ENCODE measurements at regions not wholly inside any gene's neighbourhood (a gene's known extent, or its start where the extent isn't known, plus 50 kb on each side); places are given as distances from the start of the nearest gene placed in this dataset.
"Not testable (repeated sequence)": the region's sequence is repeated elsewhere in the genome, so short reads cannot be mapped to it uniquely, and the experiment has no call there.

DNA sequence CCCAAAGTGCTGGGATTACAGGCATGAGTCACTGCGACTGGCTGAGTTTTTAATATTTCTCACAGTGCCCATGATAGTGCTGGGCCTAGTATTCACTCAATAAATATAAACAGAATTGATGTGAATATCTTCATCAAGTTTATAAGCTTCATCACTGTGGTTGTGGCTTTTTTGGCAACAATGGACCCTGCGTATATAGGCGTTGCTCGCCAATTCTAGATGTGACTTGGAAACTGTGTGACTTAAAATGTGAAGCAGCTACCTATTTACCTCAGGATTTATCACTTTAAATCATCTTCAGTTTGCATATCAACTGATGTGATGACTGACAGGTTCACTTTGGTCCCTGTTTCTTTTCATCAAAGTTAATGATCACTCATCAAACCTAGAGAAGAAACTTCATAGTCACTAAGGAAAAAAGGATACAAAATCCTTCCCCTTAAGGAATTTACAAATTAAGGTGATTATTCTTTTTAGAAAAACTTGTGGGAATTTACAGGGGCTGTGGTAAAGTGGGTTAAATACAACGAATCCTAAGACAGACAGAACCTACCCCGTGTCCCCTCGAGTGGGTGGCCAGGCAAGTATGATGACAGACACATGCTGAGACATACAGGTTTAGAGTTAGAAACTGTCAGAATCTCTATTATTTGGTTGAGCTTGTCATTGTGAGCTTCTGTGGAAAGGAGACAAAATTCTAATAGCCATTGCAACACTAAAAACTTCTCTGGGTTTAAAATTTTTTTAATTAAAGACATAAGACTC is 101.3 kb downstream of the AKAP11 start:
- no peak for DNase-seq (ENCODE audit: low spot score)

DNA sequence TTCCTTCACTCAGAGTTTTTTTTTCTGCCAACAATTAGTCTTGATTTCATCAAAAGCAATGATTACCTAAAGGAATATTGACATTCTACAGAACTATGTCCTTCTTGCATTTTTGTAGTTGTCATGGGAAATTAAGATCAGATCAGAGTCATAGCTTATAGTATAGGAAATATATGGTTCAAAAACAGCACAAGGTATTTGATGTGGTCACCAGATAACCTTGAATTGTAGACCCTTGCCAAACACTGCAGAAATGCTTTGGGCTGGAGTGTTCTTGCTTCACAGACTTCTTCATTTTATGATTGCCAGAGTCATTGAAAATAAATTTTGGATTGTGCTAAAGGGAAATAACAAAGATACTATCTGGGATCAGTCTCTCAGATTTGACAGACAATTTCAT is 103.7 kb downstream of the AKAP11 start:
- DNase-seq (ENCODE audit: low spot score), result no peak

DNA sequence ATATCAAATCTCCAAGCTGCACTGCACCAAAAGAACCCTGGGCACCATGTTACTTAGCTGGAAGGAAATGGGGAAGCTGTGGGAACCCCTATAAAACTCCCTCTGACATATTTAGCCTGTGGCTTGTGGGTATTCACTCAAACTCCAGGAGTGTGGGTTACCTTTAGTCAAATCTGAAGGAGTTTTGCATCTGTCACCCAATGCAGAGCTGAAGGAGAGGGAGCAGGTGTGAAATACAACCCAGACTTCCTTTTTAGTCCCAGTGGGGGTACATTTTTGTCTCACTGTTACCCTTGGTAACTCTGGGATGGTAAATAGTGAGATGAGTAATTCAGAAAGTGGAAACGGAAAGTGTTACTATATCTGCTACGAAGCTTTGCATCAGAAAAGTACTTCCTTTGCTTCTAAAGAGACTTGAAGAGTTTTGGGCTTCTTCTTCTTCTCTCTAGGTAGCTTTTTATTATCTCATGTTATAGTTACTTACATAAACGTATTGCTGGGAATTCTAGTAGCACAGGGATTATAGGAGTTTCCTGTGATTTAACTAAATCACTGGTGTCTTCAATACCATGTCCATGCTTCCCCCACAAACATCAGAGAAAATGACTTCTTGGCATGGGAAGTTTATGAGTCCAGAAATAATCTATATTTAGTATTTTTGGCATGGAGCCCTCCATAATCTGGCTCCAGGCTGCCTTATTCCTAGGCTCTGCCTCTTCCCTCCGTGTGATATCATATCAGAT is 105.9 kb downstream of the AKAP11 start:
- DNase-seq (ENCODE audit: low spot score), result no peak

DNA sequence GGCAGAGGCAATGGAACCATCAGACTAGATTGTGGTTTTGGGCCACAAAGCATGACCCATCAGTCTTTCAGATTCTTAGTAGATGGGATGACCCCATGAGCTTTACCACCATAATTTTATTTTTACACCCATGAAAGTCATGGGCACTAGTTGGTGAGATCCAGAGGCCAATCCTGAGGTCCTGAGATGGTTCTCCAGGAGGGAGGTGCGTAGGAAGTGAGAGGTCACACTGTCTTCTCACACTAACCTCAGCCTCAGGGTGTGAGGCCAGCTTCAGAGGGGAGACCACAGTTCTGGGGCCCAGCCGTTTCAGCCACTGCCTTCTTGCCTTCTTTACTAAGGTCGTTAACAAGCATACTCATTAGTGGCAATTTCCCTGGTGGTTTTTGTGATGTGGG is 106.4 kb downstream of the AKAP11 start:
- DNase-seq (ENCODE audit: low spot score), result no peak

DNA sequence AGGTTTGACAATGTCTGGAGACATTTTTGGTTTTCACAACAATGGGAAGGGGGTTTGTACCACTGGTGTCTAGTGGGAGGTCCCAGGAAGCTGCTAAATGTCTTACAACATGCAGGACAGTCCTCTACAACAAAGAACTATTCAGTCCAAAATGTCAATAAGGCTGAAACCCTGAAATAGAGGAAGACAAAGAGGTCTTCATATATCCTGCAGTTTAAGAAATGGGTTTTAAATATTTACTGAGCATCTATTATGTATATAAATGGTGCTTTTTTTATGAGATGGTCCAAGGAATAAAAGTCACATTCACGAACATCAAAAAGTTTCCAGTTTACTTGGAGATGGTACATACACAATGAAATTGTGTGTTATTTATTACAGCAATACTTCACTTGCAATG is 107.3 kb downstream of the AKAP11 start:
- DNase-seq (ENCODE audit: low spot score), result no peak

DNA sequence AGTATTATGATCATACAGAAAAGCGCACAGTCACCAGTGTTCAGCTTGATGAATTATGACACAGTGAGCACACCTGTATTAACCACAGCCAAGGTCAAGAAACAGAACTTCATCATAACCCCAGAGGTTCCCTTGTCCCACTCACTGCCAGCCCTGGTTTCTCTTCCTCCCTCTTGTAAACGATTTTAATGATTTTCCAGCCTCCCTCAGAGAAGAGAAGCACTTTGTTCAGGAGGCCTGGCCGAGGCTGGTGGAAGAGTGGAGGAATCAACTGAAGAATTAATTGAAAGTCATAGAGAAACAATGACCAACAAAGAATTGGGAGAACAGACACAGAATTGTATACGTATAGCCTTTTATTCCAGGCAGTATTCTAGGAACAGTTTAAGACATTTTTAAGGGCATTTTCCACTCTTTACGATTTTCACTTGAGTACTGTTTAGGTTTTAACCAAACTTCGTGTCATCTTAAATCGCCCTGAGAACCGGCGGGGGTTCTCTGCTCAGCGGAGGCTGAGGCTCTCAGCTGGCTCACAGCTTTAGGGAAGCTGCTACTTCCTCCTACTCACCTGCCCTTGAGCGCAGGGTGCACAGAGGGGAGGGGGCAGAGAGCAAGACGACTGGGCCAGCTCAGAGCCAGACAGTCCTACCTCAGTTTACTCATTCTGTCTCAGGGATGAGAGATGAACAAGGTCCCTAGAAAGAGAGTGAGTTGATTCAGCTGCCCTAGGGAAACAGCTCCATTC is 108.6 kb downstream of the AKAP11 start:
- DNase-seq (ENCODE audit: low spot score), result no peak

DNA sequence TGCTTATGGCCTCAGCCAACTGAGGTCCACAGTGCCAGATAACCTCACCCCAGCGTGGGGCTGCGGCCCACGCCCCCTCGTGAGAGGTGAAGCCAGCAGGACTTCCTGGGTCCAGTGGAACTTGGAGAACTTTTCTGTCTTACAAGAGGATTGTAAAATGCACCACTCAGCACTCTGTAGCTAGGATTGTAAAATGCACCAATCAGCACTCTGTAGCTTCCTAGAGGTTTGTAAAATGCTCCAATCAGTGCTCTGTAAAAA is 109.1 kb downstream of the AKAP11 start:
- DNase-seq (ENCODE audit: low spot score), result no peak

DNA sequence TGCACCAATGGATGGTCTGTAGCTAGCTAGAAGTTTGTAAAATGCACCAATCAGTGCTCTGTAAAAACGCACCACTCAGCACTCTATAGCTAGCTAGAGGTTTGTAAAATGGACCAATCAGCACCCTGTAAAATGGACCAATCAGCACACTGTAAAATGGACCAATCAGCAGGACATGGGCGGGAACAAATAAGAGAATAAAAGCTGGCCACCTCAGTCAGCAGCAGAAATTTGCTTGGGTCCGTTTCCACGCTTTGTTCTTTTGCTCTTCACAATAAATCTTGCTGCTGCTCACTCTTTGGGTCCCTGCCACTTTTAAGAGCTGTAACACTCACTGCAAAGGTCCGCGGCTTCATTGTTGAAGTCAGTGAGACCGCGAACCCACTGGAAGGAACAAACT is 109.5 kb downstream of the AKAP11 start:
- DNase-seq (ENCODE audit: low spot score), result not testable (repeated sequence)

DNA sequence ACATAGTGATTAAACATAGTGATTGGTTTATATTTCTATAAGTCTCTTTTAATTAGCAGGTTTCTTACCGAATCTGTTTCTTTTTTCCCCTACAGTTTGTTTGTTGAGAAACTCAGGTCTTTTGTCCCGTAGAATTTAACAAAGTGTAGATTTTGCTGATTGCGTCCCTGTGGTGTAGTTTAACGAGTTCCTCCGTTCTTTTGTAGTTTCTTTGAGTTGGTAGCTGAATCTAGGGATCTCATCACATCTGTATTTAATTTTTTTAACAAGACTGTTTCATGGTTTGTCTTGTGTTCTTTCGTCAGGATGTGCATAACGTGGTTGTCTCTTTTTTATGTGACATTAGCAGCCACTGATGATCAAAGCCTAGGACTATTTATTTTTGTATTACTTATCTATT is 111.1 kb downstream of the AKAP11 start:
- DNase-seq (ENCODE audit: low spot score), result no peak

DNA sequence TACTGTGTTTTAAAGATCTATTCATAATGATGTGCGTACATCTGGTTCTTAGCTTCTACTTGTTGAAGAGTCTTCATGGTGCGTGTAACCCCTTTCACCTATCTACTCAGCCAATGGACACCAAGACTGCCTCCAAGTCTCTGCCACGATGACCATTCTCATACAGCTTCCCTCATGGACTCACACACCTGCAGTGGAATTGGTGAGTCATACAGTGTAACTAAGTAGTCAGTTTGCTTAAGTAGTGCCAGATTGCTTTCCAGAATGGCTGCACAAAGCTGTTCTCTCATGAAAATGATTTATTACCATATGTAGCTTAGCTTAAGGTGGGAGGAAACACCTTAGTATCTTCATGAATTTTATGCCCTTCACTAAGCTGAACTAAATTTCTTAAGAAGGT is 112.3 kb downstream of the AKAP11 start:
- DNase-seq (ENCODE audit: low spot score), result no peak

DNA sequence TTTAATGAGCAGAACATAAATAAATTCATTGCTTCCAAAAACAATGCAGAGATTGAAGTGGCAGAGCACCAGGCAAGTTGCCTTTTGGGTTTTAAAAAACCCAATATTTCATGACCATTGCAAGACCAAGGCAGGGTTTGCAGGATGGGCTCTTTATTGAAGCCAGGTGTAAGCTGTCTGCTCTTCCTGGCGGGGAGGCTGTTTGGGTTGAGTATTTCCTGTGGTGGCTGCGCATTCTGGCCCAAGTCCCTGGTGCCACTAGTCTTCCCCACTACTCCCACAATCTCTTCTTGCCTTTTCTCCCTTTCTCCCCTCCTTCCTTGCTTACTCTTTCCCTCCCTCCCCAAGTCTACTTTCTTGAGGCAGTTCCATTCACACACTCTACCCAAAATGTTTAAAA is 116.4 kb downstream of the AKAP11 start:
- DNase-seq (ENCODE audit: low spot score), result no peak

DNA sequence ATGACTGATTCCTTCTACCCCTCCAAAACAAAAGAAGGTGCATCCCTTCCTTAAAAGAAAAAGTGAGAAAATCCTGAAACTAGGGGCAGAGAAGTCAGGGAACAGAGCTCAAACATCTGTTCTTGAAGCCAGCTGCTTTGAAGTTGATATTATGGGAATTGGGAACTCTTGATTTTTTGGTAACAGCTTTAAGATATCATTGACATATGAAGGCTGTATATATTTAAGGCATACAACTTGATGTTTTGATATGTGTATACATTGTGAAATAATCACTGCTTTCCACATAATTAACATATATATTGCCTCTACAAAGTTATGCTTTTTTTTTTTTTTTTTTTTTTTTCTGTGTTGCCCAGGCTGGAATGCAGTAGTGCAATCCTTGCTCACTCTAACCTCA is 117.1 kb downstream of the AKAP11 start:
- no peak for DNase-seq (ENCODE audit: low spot score)

DNA sequence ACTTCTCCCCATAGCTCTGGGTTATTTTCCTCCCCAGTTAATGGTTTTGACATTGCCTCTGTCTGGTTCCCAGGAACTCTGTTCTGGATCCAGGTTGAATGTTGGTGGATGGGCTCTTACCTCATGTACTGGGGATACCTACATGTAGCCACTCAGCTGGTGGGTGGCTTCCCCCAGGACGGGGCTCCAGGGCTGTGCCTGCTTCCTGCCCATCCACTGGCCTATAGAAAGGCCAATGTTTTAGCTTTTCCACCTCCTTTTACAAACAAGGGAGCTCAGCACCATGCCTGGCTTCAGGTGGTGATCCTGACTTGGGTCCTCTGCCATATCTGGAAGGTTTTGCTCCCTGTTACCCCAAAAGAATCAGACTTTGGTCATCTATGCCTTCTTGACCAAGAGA is 120.2 kb downstream of the AKAP11 start:
- no peak for DNase-seq (ENCODE audit: low spot score)

DNA sequence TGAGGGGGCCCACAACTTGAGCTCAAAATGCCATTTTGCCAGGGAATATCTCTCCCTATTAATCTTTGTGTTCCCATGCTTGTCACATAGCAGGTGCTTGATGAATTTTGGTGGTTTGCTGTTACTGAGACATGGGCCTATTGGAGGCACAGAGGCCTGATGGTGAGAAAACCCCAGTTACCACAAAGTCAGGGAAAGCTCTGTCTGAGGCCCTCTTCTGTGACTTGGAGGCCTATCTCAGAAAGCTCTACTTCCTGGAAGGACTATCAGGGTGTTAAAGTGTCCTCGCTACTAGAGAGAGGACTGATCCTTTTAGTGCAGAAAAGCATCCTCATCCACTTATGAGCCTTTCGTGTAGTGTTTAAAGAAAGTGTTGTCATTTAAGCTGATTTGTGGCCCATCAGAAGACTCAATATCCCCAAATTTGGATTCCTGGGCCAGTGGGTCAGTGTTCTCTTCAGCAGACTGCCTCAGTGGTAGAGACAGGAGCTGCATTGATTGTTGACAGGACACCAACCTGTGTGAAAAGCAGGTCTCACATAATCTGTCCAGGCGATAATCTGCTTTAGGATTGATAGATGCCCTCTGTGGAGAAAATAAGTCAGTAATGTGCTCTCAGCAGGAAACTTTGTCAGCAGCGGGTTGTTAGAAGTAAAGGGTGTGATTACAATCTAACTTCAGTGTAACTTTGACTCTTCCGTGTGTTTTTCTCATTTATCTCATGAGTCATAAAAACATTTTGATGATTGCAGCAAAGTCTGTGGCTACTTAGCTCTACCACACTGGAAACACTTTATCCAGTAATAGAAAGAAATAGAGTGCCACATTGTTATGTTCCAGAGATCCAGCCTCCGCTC is 121.0 kb downstream of the AKAP11 start:
- no peak for DNase-seq (ENCODE audit: low spot score)

DNA sequence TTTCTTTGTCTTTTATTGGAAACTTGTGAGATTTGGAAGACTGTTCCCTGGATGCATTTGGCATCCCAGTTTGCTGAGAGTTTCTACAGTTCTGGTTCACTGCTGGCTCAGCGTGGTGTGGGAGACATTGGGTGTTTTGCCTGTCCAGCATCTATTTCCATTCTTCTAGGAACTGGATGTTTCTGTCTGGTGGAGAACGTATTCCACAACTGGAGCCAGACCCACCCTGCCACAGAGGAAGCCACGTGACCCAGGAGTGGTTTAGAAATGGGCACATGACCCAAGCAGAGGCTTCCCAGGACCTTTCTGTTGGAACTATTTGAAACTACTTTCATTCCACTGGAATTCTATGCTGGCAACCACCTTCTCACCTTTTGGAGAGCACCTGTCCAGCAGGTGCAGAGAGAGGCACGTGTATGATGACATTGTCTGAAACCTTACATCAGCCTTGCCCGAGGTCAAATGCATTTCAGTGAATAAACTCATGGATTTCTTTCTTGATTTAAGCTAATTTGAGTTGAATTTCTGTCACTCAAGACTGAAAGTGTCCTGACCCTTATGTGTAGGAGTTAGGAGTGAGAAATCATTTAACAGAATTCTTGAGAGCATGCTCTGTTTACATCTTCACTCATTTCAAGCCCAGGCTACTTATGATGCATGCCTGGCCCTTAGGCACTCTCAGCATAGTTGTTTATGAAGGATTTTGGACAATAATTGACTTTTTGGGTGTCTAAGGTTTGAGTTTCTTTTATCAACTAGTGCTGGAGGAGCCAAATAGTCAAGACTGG is 121.8 kb downstream of the AKAP11 start:
- DNase-seq (ENCODE audit: low spot score), result no peak

DNA sequence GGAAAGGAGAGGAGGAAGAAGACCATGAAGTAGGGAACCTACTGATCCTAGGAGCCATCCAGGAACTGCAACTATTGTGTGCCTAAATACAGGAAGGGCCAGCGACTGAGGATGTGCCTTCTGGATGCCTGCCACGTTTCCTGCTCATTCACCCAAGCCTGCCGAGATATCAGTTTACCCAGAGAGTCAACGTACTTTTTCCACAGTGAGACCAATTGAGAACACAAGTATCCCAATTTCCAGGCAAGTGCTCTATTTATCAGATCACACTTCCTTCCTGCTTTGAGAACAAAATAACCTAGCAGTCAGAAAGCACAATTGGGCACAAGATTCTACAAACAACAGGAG is 122.4 kb downstream of the AKAP11 start:
- no peak for DNase-seq (ENCODE audit: low spot score)

DNA sequence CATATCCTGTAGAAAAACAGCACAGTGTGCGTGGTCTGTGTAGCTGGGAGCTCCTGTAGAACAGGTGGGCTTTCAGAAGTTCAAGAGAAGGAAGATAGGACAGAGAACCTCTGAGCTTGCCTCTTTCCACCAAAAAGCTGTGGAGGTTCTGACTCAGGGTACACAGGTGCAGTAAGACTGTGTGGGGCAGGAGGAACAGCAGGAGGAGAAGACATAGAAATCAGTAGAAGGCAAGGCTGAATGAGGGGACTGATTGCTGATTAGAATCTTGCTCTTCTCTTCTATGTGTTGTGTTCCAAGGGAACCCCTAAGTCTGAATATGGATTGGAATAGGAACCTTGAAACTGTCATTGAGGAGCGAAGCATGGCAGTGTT is 122.7 kb downstream of the AKAP11 start:
- DNase-seq (ENCODE audit: low spot score), result no peak

DNA sequence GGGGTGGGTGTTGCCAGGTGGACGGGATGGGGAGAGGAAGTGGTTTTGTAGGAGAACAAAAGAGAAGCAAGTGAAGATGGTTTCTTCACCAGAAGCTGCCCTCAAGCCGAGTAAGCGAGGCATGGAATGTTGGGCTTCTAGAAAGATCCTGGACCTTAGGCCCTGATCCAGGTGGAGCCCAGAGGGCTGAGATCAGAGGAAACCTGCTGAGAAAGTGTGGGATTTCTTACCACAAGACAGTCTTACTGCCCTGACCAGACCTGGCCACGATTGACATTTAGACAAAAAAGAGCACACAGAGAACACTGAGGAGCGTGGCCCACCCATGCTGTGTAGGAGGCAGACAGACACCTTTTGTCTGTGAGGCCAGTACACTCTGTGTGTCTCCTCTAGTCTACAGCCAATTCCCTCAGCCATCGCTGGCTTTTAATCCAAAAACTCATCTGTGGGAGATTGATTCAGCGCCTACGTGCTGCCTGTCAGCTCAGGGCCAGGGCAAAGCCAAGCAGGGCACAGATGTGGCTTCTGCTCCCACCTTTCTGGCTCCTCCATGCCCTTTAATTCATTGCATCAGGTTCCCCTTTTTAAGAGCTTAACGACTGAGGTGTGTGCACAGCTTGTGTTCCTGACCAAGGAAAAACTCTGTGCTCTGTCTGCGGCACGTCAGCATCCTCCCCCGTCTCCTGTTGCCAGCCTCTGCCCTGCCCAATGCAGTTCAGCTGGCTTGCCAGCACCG is 123.3 kb downstream of the AKAP11 start:
- DNase-seq (ENCODE audit: low spot score), result no peak

DNA sequence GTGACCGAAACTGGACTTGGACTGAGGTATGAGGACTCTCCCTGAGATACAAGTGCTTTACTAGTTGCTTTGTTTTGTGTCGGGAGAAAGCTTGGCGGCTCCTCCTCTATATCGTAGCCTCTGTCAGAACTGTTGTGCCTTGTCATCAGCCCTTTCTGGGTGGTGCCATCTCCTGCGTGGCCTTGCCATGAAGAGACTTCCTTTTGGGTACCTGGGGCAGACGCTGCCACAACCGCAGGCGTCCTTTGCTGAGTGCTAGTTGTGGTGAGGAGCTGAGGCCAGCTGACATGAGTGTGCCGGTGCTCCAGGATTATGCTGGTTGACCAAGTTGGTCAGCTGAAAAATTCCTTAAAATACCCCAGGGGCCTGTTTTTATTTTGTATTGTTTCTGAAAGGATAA is 124.5 kb downstream of the AKAP11 start:
- DNase-seq (ENCODE audit: low spot score), result no peak

DNA sequence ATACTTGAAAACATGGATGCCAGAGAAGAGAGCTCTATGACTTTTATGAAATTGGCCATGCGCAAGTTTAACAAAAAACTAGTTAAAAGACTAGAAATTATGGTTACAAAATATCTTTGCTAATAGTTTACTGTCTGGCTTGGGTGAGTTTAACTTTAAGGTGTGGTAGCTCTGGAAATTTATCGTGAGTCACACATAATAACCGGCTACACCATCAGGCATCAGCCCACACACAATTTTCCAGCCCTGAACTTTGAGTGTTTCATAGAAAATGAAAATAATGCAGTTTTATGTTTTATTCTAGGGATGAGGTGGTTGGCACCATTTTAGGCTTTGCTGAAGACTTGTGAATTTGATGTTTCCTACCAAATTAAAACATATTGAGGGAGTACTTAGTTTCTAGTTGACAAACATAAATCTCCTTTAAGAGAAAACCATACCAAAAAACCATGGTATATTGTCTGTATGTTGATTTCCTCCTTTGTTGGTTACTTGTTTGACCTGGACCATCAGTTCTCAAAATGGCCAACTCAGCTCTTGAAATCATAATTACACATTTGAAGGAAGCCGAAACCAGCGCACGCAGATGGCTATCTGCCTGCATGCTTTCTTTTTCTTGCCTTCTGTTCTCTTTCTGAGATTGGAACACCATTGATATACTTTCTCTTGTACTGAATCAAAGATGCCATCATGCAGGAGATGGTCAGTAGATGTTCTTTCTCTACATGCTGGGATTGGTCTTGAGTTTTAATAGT is 125.1 kb downstream of the AKAP11 start:
- no peak for DNase-seq (ENCODE audit: low spot score)

All from putamen (tissue), 1 donor.